ENCODE measurements at regions not wholly inside any gene's neighbourhood (a gene's known extent, or its start where the extent isn't known, plus 50 kb on each side); places are given as distances from the start of the nearest gene placed in this dataset.

DNA sequence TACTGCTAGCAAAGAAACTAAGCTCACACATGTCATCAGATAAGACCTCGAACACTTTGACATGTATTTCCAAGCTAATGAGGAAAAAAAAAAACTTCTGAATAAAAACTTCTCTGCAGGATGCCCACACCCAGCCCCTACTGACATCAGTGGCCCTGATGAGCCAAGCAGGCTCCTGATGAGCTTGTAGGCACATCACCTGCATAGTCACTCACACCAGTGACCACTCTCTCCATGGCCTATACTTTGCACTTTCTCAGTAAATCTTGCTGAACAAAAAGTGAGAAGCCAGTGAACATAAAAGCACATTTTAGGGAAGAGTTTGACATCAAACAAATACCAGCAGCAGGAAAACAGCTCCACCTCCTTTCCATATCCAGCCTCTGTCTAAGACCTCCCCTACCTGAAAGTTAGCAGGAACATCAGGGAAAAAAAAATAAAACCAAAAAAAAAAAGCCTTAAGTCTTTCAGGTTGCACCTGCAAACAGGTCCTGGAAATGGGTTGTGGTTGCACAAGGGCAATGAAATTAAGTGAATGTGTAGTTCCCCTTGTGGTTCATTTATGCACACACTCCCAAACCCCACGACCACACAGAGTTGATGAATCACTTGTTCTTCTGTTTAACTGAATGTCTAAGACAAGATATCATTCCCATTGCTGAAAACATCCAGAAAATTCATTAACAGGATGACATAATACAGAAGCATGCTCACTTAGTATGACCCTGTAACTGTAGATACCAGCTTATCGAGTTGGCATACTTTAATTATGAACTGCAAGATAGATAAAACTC, 205.2 kb upstream of the PDE1C start:
- no peak for DNase-seq (ENCODE audit: low read depth, low spot score)
- H3K27ac ChIP-seq = no peak overlapping the region

DNA sequence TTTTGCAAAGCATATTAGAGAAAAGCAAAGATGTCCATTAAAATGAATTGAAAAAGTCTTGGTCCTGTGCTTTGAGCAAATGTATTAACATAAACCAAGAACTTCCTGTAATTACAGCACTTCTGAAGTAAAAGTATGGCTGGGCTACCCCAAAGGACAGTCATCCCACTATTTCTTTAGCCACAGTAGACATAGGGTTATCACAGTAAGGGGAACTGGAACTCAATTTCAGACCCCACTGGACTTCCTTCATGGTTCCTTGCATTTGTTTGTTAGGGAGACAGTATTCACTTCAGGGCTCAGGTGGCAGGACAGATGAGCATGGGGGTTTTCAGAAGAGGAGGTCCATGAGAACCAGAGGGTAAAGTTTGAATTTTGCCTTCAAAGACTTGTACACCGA, 203.1 kb upstream of the PDE1C start:
- DNase-seq (ENCODE audit: low read depth, low spot score) = no peak
- no peak overlapping the region for H3K27ac ChIP-seq

DNA sequence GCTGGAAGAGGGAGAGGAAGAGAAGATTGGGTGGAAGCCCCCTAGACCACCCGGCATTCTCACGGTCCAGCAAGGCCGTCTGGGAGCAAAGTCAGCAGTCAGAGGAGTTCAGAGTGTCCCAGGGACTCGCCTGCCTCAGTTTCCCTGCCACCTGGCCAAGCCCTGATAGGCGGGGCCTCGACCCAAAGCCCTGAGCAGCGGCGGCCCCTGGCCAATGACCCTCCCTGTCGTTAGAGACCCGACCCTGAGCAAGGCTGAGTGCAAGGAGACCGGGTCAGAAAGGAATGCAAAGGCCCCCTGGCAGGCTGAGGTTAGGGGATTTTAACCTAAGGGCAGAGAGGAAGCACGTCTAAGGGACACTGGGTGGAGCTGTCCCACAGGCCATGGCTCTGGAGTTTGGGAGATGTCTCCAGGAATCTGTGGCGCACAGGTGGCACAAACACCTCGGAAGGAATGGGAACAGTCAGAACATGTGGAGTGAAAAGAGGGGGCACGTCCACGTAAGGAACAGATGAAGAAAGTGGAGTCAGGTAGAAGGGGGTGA, 196.8 kb upstream of the PDE1C start:
- H3K27ac ChIP-seq = no peak overlapping the region
- no peak for DNase-seq (ENCODE audit: low read depth, low spot score)

DNA sequence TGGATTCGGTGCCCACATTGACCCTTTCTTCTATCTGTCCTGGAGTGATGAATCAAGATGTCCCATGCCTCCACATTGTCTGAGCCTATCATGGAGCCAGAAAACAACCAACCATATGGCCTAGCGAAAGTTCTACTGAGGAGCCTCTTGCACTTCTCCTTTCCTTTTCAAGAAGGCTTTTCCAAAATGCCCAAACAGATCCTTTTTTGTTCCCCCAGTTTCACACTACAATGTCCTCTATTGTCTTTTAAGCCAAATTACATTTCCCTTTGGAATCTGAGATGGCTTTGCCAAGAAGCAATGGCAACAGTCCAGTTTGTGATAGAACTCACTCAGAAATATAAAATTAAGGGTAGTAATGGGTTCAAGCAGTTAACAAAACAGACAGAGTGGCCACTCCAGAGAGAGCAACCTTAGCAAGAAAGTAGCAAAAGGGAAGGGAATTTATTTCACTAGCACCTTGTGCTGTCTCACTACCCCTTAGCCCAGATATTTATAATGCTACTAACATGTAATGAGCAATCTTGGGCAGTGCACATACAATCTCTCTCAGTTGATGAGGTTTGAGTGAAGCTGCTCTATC, 194.6 kb upstream of the PDE1C start:
- H3K27ac ChIP-seq = no peak overlapping the region
- no peak for DNase-seq (ENCODE audit: low read depth, low spot score)

DNA sequence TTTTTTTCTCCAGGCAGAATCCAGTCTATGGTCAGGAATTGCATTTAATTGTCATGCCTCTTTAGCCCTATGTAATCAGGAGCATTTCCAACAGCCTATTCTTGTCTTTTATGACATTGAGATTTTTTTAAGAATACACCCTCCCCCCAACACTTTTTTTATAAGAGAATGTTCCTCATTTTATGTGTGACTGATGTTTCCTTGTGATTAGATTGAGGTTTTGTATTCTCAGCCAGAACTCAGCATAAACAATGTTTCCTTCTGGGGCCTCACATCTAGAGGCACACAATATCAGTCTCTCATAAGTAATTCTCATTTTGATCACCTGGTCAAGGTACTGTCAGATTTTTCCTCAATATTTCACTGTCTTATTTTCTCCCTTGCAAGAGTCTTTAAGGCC, 193.4 kb upstream of the PDE1C start:
- no peak overlapping the region for H3K27ac ChIP-seq
- DNase-seq (ENCODE audit: low read depth, low spot score) = no peak

DNA sequence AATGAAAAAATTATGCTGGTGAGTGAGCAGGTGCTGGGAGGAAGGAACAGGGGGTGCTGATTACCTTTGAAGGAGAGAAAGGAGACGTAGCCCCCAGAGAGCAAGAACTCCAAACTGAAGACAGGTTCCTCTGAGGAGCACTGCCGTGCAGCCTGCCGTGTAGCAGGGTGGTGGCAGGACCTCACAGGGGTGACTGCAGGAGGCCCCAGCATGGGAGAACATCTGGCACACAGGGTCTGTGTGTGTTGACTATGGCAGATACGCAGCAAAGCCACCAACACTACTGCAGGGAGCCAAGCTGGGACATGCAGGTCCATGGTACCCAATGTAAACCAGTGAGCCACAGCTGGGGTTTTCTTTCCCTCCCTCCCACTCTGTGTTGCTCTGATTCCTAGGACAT, 192.1 kb upstream of the PDE1C start:
- H3K27ac ChIP-seq = no peak overlapping the region
- DNase-seq (ENCODE audit: low read depth, low spot score) = no peak

DNA sequence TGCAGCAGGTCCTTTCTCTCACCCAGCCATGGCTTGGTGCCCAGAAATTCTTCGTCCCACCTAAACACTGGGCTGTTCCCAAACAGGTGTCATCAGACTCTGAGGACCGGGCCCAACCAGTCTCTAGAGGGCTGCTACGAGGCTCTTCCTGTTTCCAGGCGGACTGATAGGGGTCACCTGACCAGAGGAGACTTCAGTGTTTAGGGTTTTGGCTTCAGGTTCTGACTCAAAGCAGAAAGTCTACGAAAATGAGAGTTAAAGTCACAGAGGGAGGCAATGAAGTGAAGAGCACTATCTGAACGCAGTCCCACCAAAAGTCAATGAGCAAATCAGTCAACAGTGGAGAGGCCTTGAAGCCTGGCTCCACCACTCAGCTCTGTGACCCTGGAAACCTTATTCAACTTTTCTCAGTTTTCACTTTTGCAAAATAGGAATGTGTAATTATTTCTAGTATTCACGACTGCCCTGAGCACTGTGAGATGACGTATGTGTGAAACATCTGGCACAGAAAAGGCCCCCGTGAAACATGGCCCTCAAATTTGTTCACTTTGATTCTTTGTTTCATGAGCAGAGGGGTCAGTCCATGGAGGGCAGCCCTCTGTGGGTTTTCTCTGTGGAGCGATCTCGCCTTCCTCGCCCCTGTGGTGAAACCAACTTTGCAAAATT, 189.9 kb upstream of the PDE1C start:
- H3K27ac ChIP-seq = no peak overlapping the region

DNA sequence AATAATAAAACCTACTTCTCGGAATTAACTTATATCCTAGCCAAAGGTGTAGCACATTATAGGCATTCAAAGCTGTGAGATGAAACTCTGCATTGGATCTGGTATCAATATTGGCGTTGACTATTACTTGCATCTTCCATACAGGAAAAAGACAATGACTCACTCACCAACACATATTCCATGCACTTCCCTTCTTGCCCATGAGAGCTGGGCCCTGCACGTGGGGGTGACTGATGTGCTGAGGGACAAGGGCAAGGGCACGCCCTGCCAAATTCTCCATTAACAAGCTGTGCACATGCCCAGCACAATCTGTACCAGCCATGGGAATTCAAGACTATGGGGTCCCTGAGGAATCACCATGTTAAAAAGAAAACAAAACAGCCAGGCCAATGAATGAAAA, 188.1 kb upstream of the PDE1C start:
- H3K27ac ChIP-seq = no peak overlapping the region
- DNase-seq (ENCODE audit: low read depth, low spot score) = no peak

More for the DNA sequence above, 189.9 kb upstream of the PDE1C start:
- DNase-seq (ENCODE audit: low read depth, low spot score) = no peak

DNA sequence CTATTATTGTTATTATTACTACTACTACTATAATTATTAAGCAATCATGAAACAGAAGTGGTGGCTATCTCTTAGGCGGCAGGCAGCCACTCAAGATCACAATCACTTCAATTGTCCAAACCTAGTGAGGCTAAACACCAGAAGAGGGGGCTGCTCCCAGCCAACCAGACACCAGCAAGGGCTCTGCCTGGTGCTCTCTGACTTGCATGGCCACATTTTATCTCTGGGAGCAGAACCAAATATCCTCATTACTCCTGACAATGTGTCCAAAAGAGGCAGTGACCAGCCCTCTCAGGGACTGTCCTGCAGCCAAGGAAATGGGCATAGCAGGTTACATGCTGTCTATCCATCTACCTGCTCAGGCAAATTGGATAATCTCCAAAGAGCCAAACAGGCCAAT, 187.4 kb upstream of the PDE1C start:
- DNase-seq (ENCODE audit: low read depth, low spot score) = no peak
- H3K27ac ChIP-seq = no peak overlapping the region

DNA sequence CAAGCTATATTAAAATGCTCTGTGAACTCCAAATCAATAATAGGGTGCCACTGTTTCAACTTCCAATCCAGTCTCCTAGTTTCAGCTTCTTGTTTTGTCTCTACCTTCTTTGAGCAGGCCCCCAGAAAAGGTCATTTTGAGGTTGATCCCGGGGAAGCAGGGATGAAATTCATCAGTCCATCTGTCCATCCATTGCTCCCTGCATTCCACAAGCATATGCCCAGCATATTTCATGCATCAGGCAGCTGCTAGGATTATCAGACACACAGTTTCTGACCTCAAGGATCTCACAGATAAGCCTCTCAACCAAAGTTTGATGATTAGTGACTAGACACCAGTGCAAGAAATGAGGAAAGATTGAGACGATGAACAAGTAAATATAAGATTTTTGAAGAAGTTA, 186.6 kb upstream of the PDE1C start:
- no peak overlapping the region for H3K27ac ChIP-seq
- DNase-seq (ENCODE audit: low read depth, low spot score) = no peak

DNA sequence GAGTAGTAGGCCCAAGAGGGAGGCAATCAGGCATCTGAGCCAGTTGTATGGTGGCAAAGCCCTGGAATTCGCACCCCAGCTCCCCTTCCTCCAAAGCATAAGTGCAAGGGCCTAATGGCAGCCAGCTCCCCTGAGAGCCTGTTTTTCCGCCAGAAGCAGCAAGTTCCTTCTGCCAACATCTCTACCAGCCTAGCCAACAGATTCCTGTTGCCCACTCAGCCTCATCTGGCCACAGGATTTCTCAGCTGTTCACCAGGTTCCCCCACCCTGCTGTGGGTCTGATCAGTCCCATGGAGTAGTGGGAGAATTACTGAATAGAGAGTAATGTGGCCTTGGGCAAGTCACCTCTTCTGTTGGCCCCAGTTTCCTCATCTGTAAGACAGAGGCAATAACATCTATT, 186.2 kb upstream of the PDE1C start:
- no peak for DNase-seq (ENCODE audit: low read depth, low spot score)
- no peak overlapping the region for H3K27ac ChIP-seq

DNA sequence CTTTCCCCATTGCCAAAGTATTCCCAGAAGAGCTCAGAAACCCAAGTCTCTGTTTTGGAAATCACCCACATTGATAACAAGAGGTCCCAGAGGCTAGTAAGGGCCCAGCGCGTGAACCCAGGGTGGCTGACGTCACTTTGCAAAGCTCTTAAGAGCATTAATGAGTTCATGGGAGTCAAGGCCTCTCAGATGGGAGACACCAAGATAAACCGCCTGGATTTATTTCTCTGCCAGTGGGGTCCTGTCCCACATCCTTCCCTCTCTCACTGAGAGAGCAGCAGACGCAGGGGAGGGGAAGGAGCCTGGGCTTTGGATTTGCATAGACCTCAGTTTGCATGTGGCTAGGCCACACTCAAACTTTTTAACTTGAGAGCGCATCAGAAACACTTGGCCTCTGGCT, 184.8 kb upstream of the PDE1C start:
- no peak for DNase-seq (ENCODE audit: low read depth, low spot score)
- no peak overlapping the region for H3K27ac ChIP-seq

DNA sequence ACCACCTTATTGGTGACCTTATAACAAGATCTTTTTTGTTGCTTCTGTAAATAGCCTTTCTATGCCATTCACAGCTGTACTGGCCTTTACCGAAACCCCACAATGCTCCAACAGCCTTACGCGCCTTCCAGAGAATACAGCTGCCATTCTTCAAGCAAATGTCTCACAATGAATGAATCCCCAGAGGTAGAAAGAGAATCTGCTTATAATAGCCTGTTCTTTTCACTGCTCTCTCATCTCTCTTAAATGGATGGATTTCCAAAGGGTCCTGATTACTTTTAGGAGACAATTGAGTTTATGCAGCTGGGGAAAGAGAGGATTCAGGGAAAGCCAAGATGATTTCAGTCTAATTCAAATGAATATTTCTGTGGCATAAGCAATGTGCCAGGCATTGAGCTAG, 183.1 kb upstream of the PDE1C start:
- DNase-seq (ENCODE audit: low read depth, low spot score) = no peak

DNA sequence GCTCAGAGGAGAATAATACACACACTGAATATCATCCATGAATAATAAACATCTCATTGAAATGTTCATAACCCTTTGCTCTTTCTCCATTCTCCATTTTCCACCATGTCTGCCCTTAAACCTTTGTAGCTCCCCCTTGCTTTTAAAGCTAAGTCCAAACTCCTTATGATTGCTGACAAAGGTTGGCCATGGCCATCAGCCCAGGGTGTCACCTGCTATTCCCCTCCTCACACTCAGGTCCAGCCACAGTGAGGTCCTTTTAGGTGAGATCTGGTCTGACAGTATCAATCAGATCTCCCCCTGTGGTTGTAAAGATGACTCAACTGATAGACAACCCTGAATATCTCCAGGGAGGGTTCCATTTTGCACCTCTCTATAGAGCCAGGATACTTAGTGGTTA, 181.5 kb upstream of the PDE1C start:
- no peak for DNase-seq (ENCODE audit: low read depth, low spot score)
- no peak overlapping the region for H3K27ac ChIP-seq

More for the DNA sequence above, 183.1 kb upstream of the PDE1C start:
- H3K27ac ChIP-seq = no peak overlapping the region

DNA sequence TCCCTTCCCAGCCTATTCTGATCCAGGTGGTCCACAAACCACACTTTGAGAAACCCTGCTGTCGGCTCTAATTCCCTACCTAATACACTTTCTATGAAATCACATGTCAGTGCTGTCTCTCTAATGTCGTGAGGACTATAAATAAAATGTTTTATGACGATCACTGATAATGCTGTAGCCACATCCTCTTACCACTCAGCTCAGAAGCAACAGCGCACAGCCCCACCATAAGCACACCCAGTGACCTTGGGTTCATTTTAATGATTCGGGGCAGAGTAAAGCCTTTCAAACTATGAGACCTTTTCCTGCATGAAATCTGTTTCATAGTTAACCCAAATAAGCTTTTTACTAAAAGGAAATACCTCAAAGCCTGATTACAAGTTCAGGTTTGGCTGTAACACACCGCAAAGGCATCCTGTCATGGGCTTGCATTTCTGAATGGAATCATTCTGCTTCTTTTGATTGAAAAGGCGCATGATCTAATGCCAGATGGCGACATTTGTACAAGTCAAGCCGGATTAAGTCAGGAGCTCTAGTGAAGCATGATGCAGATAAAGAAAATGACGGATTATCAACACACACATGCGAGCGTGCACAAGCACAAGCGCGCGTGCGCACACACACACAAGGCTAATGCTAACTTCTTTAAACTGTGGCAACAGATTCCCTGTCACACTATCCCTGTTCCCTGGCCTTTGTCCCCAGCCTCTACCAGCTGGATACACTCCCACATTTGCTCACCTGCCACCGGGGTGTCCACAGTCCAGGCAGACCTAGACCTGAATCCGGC, 180.5 kb upstream of the PDE1C start:
- H3K27ac ChIP-seq = no peak overlapping the region
- DNase-seq (ENCODE audit: low read depth, low spot score) = no peak

DNA sequence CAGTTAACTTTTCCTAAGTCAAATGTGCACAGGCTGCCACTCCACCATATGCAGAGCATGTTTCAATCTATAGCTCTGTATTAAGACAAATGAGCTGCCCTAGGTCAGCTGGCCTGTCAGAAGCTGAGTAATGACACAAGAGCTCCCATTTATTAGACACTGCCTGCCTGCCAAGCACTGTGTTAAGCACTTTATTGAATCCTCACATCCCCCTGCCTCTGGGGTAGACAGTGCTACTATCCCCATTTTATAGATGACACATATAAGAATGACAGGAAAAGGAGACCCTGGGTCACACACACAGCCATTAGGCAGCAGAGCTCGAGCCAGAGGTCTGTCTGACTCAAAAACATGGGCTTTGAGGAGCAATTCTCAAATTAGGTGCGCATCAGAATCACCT, 179.8 kb upstream of the PDE1C start:
- H3K27ac ChIP-seq = no peak overlapping the region
- DNase-seq (ENCODE audit: low read depth, low spot score) = no peak

DNA sequence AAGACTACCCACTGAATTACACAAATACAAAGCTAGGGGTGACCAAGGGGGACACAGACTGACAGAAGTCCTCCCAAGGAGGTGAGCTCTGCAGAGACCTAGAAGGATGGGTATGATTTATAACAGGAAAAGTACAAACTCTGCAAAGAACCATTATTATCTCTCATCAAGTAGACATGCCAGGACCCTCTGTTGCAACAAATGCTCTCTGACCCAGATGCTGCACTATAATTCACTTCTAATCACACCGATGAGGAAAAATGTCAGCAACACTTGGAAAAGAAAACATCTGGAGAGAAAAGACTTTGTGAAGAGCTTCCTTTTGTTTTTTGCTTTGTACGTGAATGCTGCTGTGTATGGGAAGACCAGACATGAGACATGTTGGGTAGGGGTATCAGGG, 178.3 kb upstream of the PDE1C start:
- no peak for DNase-seq (ENCODE audit: low read depth, low spot score)
- H3K27ac ChIP-seq = no peak overlapping the region

DNA sequence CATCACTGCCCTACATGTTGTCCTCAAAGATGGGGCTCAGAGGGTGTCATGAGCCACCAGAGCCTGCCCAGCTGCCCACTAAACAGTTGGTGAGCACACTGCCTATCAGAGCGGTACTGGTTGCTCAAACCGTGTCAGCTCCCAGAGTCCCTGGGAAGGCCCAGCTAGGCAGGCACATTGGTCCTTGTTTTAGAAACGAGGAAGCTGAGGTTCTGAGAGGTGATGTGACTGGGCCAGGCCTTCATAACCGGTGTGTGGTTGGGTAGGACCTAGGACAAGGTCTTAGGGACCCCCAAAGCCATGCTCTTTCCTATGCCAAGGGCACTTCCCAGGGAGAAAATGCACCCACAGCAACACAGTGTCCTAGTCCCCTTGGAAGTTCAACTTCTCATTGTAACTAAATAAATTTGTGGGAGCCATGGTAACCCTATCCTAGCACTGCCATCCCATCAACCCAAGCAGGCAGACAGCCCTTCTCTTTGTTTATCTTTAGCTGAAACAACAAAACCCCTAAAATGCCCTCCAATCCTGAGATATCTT, 174.7 kb upstream of the PDE1C start:
- no peak for DNase-seq (ENCODE audit: low read depth, low spot score)

DNA sequence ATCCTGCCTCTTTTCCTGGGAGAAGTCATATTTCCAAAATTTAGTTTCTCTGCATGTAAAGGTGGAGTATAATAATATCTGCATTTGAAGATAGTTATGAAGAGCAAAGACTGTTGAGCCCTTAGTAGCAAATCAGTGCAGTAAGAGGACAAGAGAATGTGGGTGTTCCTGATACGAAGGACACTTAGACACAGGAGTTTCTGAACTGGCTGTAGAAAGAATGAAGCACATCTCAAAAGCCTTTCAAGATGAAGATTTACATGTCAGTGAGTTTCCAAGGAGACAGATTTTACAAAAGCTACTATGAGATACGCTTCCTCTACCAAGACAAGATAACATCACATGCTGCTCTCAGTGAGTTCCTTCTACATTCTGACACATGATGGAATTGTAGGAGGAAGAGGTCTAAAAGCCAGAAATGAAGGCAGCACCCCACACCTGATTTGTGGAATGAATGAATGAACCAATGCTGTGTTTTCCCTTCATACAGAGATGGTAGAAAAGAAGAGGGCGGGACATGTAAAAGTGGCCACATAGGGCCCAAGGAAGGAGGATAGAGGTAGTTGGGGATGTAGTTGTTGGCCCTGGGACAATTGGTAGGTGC, 173.6 kb upstream of the PDE1C start:
- no peak for DNase-seq (ENCODE audit: low read depth, low spot score)
- no peak overlapping the region for H3K27ac ChIP-seq

More for the DNA sequence above, 174.7 kb upstream of the PDE1C start:
- no peak overlapping the region for H3K27ac ChIP-seq

DNA sequence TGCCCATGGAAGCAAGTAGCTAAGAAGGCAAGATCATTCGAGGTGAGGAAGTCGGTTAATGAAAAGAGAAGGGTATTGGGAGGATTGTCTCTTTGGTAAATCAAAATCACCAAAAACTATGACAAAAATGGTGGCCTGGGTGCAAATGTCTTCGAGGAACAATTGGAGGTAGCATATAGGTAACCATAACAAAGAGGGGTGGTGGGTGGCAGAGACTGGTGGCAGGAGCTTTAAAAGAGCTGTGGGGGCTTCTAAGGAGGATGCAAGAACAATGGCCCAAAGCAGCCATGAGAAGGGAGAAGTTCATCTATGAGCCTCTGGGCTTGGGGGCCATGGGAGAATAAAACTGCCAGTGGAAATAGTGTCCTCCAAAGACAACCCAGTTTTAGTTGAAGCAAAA, 172.2 kb upstream of the PDE1C start:
- DNase-seq (ENCODE audit: low read depth, low spot score) = no peak
- no peak overlapping the region for H3K27ac ChIP-seq

Measured in epithelial cell of prostate (primary cell).